K562 (cell line): ENCODE measurements at regions not wholly inside any gene's neighbourhood (a gene's known extent, or its start where the extent isn't known, plus 50 kb on each side); places are given as distances from the start of the nearest gene placed in this dataset.

ENCODE experiments used
- ATAC-seq: fragments of 200-7000 bp; cut with Tn5 transposase; 3 replicates; pipeline ENCODE4 v1.9.1; 2020; ENCODE audit warnings: moderate library complexity
- BruUV-seq: library from RNA; stranded (reverse); fragments of 400-500 nt; replicated peaks from 2 replicates; lab custom pipeline; 2021; lab: Mats Ljungman, UMichigan
- CTCF ChIA-PET: fragments of 300-600 bp; formaldehyde crosslinking; extraction: SDS; loops from one replicate; lab custom pipeline; 2021; ENCODE audit warnings: low intra/inter-chr PET ratio; lab: Yijun Ruan, JAX
- POLR2A ChIA-PET: fragments of 300-600, 350-650 bp; sonication (Branson Sonifier 250); formaldehyde crosslinking; extraction: SDS; loops from one replicate; lab custom pipeline; 2021; ENCODE audit warnings: antibody characterized with exemption, inconsistent platforms; lab: Yijun Ruan, JAX
- DNase-seq, 4 experiments: peaks; one replicate each; pipeline versions ENCODE4 v3.0.0 to v3.0.0-alpha.2; 2011 to 2018; ENCODE audit warnings: low spot score in 3 of 4, mixed read lengths in 3 of 4; ENCODE audit errors: extremely low read depth in 1 of 4
- FAIRE-seq: peaks from 2 replicates; lab custom pipeline; 2011; peaks lifted over from hg19 to GRCh38; lab: Jason Lieb, UNC
- H2AFZ ChIP-seq: 2 replicates; pipeline ENCODE4 v1.6.0; 2011; ENCODE audit warnings: low read depth, low read length, control low read depth, inconsistent platforms
- H3K27ac ChIP-seq: fragments of 200-600 bp; 3 replicates; pipeline ENCODE4 v1.8.0; 2011; ENCODE audit warnings: low read depth, mild to moderate bottlenecking, control low read depth, inconsistent platforms, low read length, moderate library complexity, mixed read lengths; ENCODE audit errors: extremely low read depth
- H3K27me3 ChIP-seq, 2 experiments: fragments of 300-600 bp in 1 of 2; 2 replicates in 1 of 2; 3 replicates in 1 of 2; pipeline versions ENCODE4 v1.6.0 to v1.8.0; 2011; ENCODE audit warnings: inconsistent platforms in 2 of 2, low read length in 2 of 2, mild to moderate bottlenecking in 1 of 2, mixed read lengths in 1 of 2, moderate library complexity in 1 of 2; ENCODE audit not compliant: control insufficient read depth in 2 of 2, insufficient read depth in 2 of 2
- H3K36me3 ChIP-seq: fragments of 300-600 bp; 3 replicates; pipeline ENCODE4 v1.8.0; 2011; ENCODE audit warnings: mild to moderate bottlenecking, low read length, inconsistent platforms; ENCODE audit not compliant: control insufficient read depth, insufficient read depth
- H3K4me1 ChIP-seq, 2 experiments: fragments of 200-600 bp in 1 of 2; replicated peaks in 1 of 2; 2 replicates in 1 of 2; 3 replicates in 1 of 2; pipeline versions ENCODE4 v1.5.1 to v1.8.0; 2011; ENCODE audit warnings: inconsistent platforms in 2 of 2, low read length in 2 of 2, mild to moderate bottlenecking in 1 of 2, mixed read lengths in 1 of 2, moderate library complexity in 1 of 2; ENCODE audit not compliant: control insufficient read depth in 2 of 2, insufficient read depth in 2 of 2
- H3K4me2 ChIP-seq: 2 replicates; pipeline ENCODE4 v1.6.1; 2011; ENCODE audit warnings: low read length, control low read depth, inconsistent platforms, mixed read lengths; ENCODE audit not compliant: insufficient read depth
- H3K4me3 ChIP-seq: fragments of 200-600 bp; sonication (generic), shearing (Covaris generic); 2 replicates; pipeline ENCODE4 v1.5.1; 2016; ENCODE audit warnings: control low read depth, inconsistent platforms
- H3K79me2 ChIP-seq: fragments of 200-600 bp; 3 replicates; pipeline ENCODE4 v1.8.0; 2011; ENCODE audit warnings: low read length, inconsistent platforms; ENCODE audit not compliant: control insufficient read depth, insufficient read depth
- H3K9ac ChIP-seq, 2 experiments: 2 replicates each; pipeline versions ENCODE4 v1.6.0 to v1.6.1; 2011; ENCODE audit warnings: low read depth in 2 of 2, low read length in 2 of 2, control low read depth in 1 of 2, inconsistent platforms in 1 of 2, mild to moderate bottlenecking in 1 of 2, mixed read lengths in 1 of 2; ENCODE audit not compliant: insufficient read depth in 1 of 2
- H3K9me1 ChIP-seq: one replicate; pipeline ENCODE4 v1.6.0; 2011; ENCODE audit warnings: inconsistent platforms, mild to moderate bottlenecking, low read length, moderate library complexity; ENCODE audit not compliant: control insufficient read depth, insufficient read depth
- H3K9me3 ChIP-seq: replicated peaks from 2 replicates; pipeline ENCODE4 v1.5.1; 2011; ENCODE audit warnings: low read depth, low read length, inconsistent platforms; ENCODE audit not compliant: control insufficient read depth, insufficient read depth
- H4K20me1 ChIP-seq: replicated peaks from 2 replicates; pipeline ENCODE4 v1.6.1; 2011; ENCODE audit warnings: low read length, inconsistent platforms, mixed read lengths; ENCODE audit not compliant: control insufficient read depth, insufficient read depth
- ARID1B ChIP-seq: fragments of 450-650 bp; IDR thresholded peaks from 2 replicates; pipeline ENCODE4 v1.6.1; 2016; ENCODE audit warnings: antibody characterized with exemption, mild to moderate bottlenecking, inconsistent platforms
- HDAC3 ChIP-seq: fragments of 450-650 bp; IDR thresholded peaks from 2 replicates; pipeline ENCODE4 v1.6.1; 2018; ENCODE audit warnings: borderline replicate concordance, mild to moderate bottlenecking, moderate library complexity; ENCODE audit not compliant: partially characterized antibody
- HLTF ChIP-seq: fragments of 450-650 bp; IDR thresholded peaks from 2 replicates; pipeline ENCODE4 v1.6.1; 2016
- IRF2 ChIP-seq: sonication (generic); formaldehyde crosslinking; IDR thresholded peaks from 2 replicates; pipeline ENCODE4 v1.8.1; 2022; ENCODE audit warnings: mild to moderate bottlenecking, missing genetic modification reagents
- MAFG ChIP-seq: fragments of 450-650 bp; conservative IDR thresholded peaks from 2 replicates; pipeline ENCODE4 v1.6.1; 2016; ENCODE audit warnings: missing genetic modification characterization, missing compliant biosample characterization
- NFYB ChIP-seq: IDR thresholded peaks from 2 replicates; pipeline ENCODE4 v1.6.1; 2011; ENCODE audit warnings: mild to moderate bottlenecking, moderate library complexity; ENCODE audit not compliant: insufficient read length; ENCODE audit errors: extremely low read depth
- RFX5 ChIP-seq: IDR thresholded peaks from 2 replicates; pipeline ENCODE4 v1.6.1; 2011; ENCODE audit warnings: low read depth, mild to moderate bottlenecking, improper control_type of control experiment, low read length
- USF1 ChIP-seq: sonication (generic); formaldehyde crosslinking; IDR thresholded peaks from 2 replicates; pipeline ENCODE4 v1.9.0; 2022; ENCODE audit warnings: mild to moderate bottlenecking, missing genetic modification reagents
- XRCC5 ChIP-seq: fragments of 200-400 bp; formaldehyde crosslinking; IDR thresholded peaks from 2 replicates; pipeline ENCODE4 v1.6.1; 2017; ENCODE audit warnings: low read depth, mild to moderate bottlenecking, low read length
- ZKSCAN3 ChIP-seq: fragments of 250-450 bp; sonication (Bioruptor Pico); IDR thresholded peaks from 2 replicates; pipeline ENCODE4 v1.4.0; 2020
- ZNF232 ChIP-seq: sonication (generic); formaldehyde crosslinking; IDR thresholded peaks from 2 replicates; pipeline ENCODE4 v1.8.0; 2022; ENCODE audit warnings: mild to moderate bottlenecking, missing genetic modification reagents
- ZNF347 ChIP-seq: fragments of 450-650 bp; formaldehyde crosslinking; IDR thresholded peaks from 2 replicates; pipeline ENCODE4 v1.4.0; 2020; ENCODE audit warnings: low read depth, mild to moderate bottlenecking, moderate library complexity
- ZNF41 ChIP-seq: fragments of 250-450 bp; sonication (Bioruptor Pico); conservative IDR thresholded peaks from 2 replicates; pipeline ENCODE4 v1.4.0; 2020; ENCODE audit warnings: mild to moderate bottlenecking
- ZNF57 ChIP-seq: fragments of 450-650 bp; formaldehyde crosslinking; IDR thresholded peaks from 2 replicates; pipeline ENCODE4 v1.4.0; 2020; ENCODE audit warnings: mild to moderate bottlenecking, moderate library complexity
- ZNF766 ChIP-seq: fragments of 200-800 bp; sonication (Bioruptor generic); conservative IDR thresholded peaks from 2 replicates; pipeline ENCODE4 v1.6.1; 2016; ENCODE audit warnings: missing genetic modification characterization, missing compliant biosample characterization
- WGBS: fragments of 100-300 bp; shearing (Covaris generic); methylation state at CpG from one replicate; pipeline ENCODE4 v1.1.6; 2016; ENCODE audit warnings: low coverage, mixed read lengths; ENCODE audit not compliant: insufficient coverage; ENCODE audit errors: missing lambda C conversion rate; 5-methylcytosine and 5-hydroxymethylcytosine counted together
- in situ Hi-C: fragments of 300-500 bp; cut with MboI; formaldehyde crosslinking; loops from 4 replicates; pipeline ENCODE4 v1.15.0; 2018; ENCODE audit warnings: inconsistent platforms, mixed read lengths
- intact Hi-C: fragments of 100-400 bp; cut with micrococcal nuclease; formaldehyde crosslinking; loops from 2 replicates; pipeline ENCODE4 v1.14.2; 2022
- TF ChIP-seq, protein P1 (sequence below): sonication (generic); formaldehyde crosslinking; IDR thresholded peaks from 2 replicates; pipeline ENCODE4 v1.8.0; 2022; ENCODE audit warnings: mild to moderate bottlenecking, missing genetic modification reagents
- TF ChIP-seq, protein P2 (sequence below): fragments of 250-450 bp; sonication (Bioruptor Pico); IDR thresholded peaks from 2 replicates; pipeline ENCODE4 v1.8.0; 2021; ENCODE audit warnings: mild to moderate bottlenecking, moderate library complexity
- TF ChIP-seq, protein P3 (sequence below): fragments of 250-450 bp; sonication (Bioruptor Pico); IDR thresholded peaks from 2 replicates; pipeline ENCODE4 v1.9.0; 2021; ENCODE audit warnings: mild to moderate bottlenecking, inconsistent platforms

GRCh38 chr6:169911264-169912263 is 160.1 kb downstream of the ERMARD start:
- no peak overlapping the region for H3K4me2 ChIP-seq
- BruUV-seq, result no TSS peak
- WGBS, result 5% methylated on average over 40 of the region's 41 CpGs

More at GRCh38 chr6:169911264-169912263, 160.1 kb downstream of the ERMARD start:
- no peak for ATAC-seq
- intact Hi-C loops (no loop called here), in situ Hi-C loops (no loop called here)
- H2AFZ ChIP-seq, result no peak overlapping the region
- no peaks in the 10 kb centered on the region for H3K36me3 ChIP-seq
- no peaks in the 10 kb centered on the region for H3K9me3 ChIP-seq
- peaks cover 0 to 6% of the 10 kb centered on the region in 2 experiments; a peak in 1 of 5 replicates for H3K4me1 ChIP-seq
- FAIRE-seq, result no peak
- H3K4me3 ChIP-seq, result no peak overlapping the region
- no peaks in the 10 kb centered on the region for H3K79me2 ChIP-seq
- H3K27me3 ChIP-seq, result peaks cover 25 to 68% of the 10 kb centered on the region in 2 experiments; a peak in 4 of 5 replicates
- H4K20me1 ChIP-seq, result peaks cover 8% of the 10 kb centered on the region
- TF ChIP-seq HLTF (no peak), ZNF347 (no peak), USF1 (CRISPR knock-in tag) (no peak), NFYB (no peak), ZNF232 (CRISPR knock-in tag) (no peak), RFX5 (no peak), HDAC3 (no peak), ZNF41 (CRISPR knock-in tag) (no peak), XRCC5 (no peak), ZNF57 (CRISPR knock-in tag) (no peak), IRF2 (CRISPR knock-in tag) (no peak), ZKSCAN3 (CRISPR knock-in tag) (no peak), MAFG (tag) (no peak), ZNF766 (no peak), ARID1B (no peak)
- TF ChIP-seq, protein P1, sequence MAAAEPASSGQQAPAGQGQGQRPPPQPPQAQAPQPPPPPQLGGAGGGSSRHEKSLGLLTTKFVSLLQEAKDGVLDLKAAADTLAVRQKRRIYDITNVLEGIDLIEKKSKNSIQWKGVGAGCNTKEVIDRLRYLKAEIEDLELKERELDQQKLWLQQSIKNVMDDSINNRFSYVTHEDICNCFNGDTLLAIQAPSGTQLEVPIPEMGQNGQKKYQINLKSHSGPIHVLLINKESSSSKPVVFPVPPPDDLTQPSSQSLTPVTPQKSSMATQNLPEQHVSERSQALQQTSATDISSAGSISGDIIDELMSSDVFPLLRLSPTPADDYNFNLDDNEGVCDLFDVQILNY, result no peak
- TF ChIP-seq, protein P2, sequence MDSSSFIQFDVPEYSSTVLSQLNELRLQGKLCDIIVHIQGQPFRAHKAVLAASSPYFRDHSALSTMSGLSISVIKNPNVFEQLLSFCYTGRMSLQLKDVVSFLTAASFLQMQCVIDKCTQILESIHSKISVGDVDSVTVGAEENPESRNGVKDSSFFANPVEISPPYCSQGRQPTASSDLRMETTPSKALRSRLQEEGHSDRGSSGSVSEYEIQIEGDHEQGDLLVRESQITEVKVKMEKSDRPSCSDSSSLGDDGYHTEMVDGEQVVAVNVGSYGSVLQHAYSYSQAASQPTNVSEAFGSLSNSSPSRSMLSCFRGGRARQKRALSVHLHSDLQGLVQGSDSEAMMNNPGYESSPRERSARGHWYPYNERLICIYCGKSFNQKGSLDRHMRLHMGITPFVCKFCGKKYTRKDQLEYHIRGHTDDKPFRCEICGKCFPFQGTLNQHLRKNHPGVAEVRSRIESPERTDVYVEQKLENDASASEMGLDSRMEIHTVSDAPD (CRISPR knock-in tag), result no peak
- TF ChIP-seq, protein P3, sequence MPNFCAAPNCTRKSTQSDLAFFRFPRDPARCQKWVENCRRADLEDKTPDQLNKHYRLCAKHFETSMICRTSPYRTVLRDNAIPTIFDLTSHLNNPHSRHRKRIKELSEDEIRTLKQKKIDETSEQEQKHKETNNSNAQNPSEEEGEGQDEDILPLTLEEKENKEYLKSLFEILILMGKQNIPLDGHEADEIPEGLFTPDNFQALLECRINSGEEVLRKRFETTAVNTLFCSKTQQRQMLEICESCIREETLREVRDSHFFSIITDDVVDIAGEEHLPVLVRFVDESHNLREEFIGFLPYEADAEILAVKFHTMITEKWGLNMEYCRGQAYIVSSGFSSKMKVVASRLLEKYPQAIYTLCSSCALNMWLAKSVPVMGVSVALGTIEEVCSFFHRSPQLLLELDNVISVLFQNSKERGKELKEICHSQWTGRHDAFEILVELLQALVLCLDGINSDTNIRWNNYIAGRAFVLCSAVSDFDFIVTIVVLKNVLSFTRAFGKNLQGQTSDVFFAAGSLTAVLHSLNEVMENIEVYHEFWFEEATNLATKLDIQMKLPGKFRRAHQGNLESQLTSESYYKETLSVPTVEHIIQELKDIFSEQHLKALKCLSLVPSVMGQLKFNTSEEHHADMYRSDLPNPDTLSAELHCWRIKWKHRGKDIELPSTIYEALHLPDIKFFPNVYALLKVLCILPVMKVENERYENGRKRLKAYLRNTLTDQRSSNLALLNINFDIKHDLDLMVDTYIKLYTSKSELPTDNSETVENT (CRISPR knock-in tag), result no peak
- H3K9ac ChIP-seq, result no peak overlapping the region
- CTCF ChIA-PET, result no interaction called here
- no peaks in the 10 kb centered on the region for H3K9me1 ChIP-seq
- H3K27ac ChIP-seq, result no peak overlapping the region
- DNase-seq, result no peak
- POLR2A ChIA-PET, result no interaction called here
